Neutrophil (primary cell): ENCODE measurements at regions not wholly inside any gene's neighbourhood (a gene's known extent, or its start where the extent isn't known, plus 50 kb on each side); places are given as distances from the start of the nearest gene placed in this dataset.

Source experiments
- H3K27ac ChIP-seq: fragments of 200-600 bp; sonication (generic); 2 replicates; pipeline ENCODE4 v1.5.1; 2016; ENCODE audit warnings: mild to moderate bottlenecking, moderate library complexity
- H3K27me3 ChIP-seq: fragments of 200-600 bp; sonication (generic); 2 replicates; pipeline ENCODE4 v1.6.0; 2016; ENCODE audit warnings: mild to moderate bottlenecking
- H3K36me3 ChIP-seq: fragments of 200-600 bp; sonication (generic); 2 replicates; pipeline ENCODE4 v1.5.1; 2017
- H3K4me1 ChIP-seq, 2 experiments: fragments of 200-600 bp in 1 of 2; sonication (generic) in 1 of 2; 1 replicate in 1 of 2; 2 replicates in 1 of 2; pipeline versions ENCODE4 v1.5.1 to v1.6.1; 2013 to 2016; ENCODE audit warnings: low read depth in 1 of 2, low read length in 1 of 2, mild to moderate bottlenecking in 1 of 2, moderate library complexity in 1 of 2; ENCODE audit not compliant: control insufficient read depth in 1 of 2, insufficient read depth in 1 of 2
- H3K4me3 ChIP-seq, 2 experiments: fragments of 200-600 bp in 1 of 2; sonication (generic) in 1 of 2; 1 replicate in 1 of 2; 2 replicates in 1 of 2; pipeline ENCODE4 v1.5.1; 2013 to 2016; ENCODE audit warnings: low read depth in 1 of 2, low read length in 1 of 2, mild to moderate bottlenecking in 1 of 2, moderate library complexity in 1 of 2
- H3K9me3 ChIP-seq: fragments of 200-600 bp; sonication (generic); 2 replicates; pipeline ENCODE4 v1.5.1; 2016
- CTCF ChIP-seq: fragments of 200-600 bp; sonication (generic); IDR thresholded peaks from 2 replicates; pipeline ENCODE4 v1.5.1; 2016; ENCODE audit warnings: antibody characterized with exemption

GRCh38 chr4:19924761-19925160, 326.9 kb upstream of the SLIT2 start:
- TF ChIP-seq CTCF = no peak
- no peaks in the 10 kb centered on the region for H3K4me1 ChIP-seq

GRCh38 chr4:19915276-19915675, 336.4 kb upstream of the SLIT2 start:
- no peaks in the 10 kb centered on the region for H3K9me3 ChIP-seq
- H3K4me3 ChIP-seq = no peak overlapping the region
- no peaks in the 10 kb centered on the region for H3K36me3 ChIP-seq
- H3K27me3 ChIP-seq = no peaks in the 10 kb centered on the region
- TF ChIP-seq CTCF = no peak
- no peak overlapping the region for H3K27ac ChIP-seq
- H3K4me1 ChIP-seq = no peaks in the 10 kb centered on the region

More at GRCh38 chr4:19924761-19925160, 326.9 kb upstream of the SLIT2 start:
- Histone ChIP-seq H3K27me3 (no peaks in the 10 kb centered on the region), H3K4me3 (no peak overlapping the region), H3K36me3 (no peaks in the 10 kb centered on the region), H3K9me3 (no peaks in the 10 kb centered on the region), H3K27ac (no peak overlapping the region)

- Histone ChIP-seq H3K27ac (no peak overlapping the region), H3K9me3 (no peaks in the 10 kb centered on the region), H3K36me3 (no peaks in the 10 kb centered on the region), H3K4me1 (no peaks in the 10 kb centered on the region), H3K4me3 (no peak overlapping the region), H3K27me3 (no peaks in the 10 kb centered on the region)
- no peak for TF ChIP-seq CTCF
Observed at GRCh38 chr4:19913650-19914049, 338.1 kb upstream of the SLIT2 start.

GRCh38 chr4:19910861-19911525, 340.7 kb upstream of the SLIT2 start:
- no peaks in the 10 kb centered on the region for H3K9me3 ChIP-seq
- H3K27me3 ChIP-seq = no peaks in the 10 kb centered on the region
- H3K4me1 ChIP-seq = no peaks in the 10 kb centered on the region
- H3K27ac ChIP-seq = no peak overlapping the region
- no peak for TF ChIP-seq CTCF
- no peak overlapping the region for H3K4me3 ChIP-seq
- H3K36me3 ChIP-seq = no peaks in the 10 kb centered on the region

GRCh38 chr4:19905024-19905423, 346.7 kb upstream of the SLIT2 start:
- Histone ChIP-seq H3K4me3 (no peak overlapping the region), H3K9me3 (no peaks in the 10 kb centered on the region), H3K36me3 (no peaks in the 10 kb centered on the region), H3K27me3 (no peaks in the 10 kb centered on the region), H3K4me1 (no peaks in the 10 kb centered on the region), H3K27ac (no peak overlapping the region)
- TF ChIP-seq CTCF = no peak
